ENCODE measurements at regions not wholly inside any gene's neighbourhood (a gene's known extent, or its start where the extent isn't known, plus 50 kb on each side); places are given as distances from the start of the nearest gene placed in this dataset.
"Not testable (repeated sequence)": the region's sequence is repeated elsewhere in the genome, so short reads cannot be mapped to it uniquely, and the experiment has no call there.

- ATAC-seq, result peak; percentile 9
- 69 to 75% methylated on average over 8 to 10 of the region's 10 CpGs for WGBS, 2 donors (ENCODE audit: low coverage in 1 of 2)
- no peak for TF ChIP-seq CTCF (IDR thresholded peaks at IDR 0.05)
- no peak for TF ChIP-seq POLR2AphosphoS5 (IDR thresholded peaks at IDR 0.05)
- TF ChIP-seq POLR2A (IDR thresholded peaks at IDR 0.05), result no peak
- no peak for TF ChIP-seq EP300 (IDR thresholded peaks at IDR 0.05)
- no peaks in the 10 kb centered on the region for H3K4me1 ChIP-seq
- no peak overlapping the region for H3K4me3 ChIP-seq
- H3K27ac ChIP-seq, result no peak overlapping the region
- H3K9me3 ChIP-seq, result peaks cover 0 to 66% (median 0%) of the 10 kb centered on the region in 3 donors
- H3K27me3 ChIP-seq, result peaks cover 39% of the 10 kb centered on the region
- H3K36me3 ChIP-seq, result no peaks in the 10 kb centered on the region
Measured at GRCh38 chr20:29876911-29877285, 1380.6 kb upstream of the DEFB115 start.

GRCh38 chr20:29877411-29878280 lies 1379.8 kb upstream of the DEFB115 start:
- not testable (repeated sequence) for H3K27ac ChIP-seq, H3K4me1 ChIP-seq, H3K36me3 ChIP-seq, ATAC-seq
- Histone ChIP-seq H3K9me3 (peaks cover 0 to 66% (median 0%) of the 10 kb centered on the region in 3 donors), H3K27me3 (peaks cover 39% of the 10 kb centered on the region), H3K4me3 (peak overlapping the region in 1 of 2 donors; percentile 25)
- WGBS, 2 donors (ENCODE audit: low coverage in 1 of 2), result 60 to 67% methylated on average over 23 to 28 of the region's 31 CpGs

- Histone ChIP-seq H3K27me3 (peaks cover 39% of the 10 kb centered on the region), H3K27ac (no peak overlapping the region), H3K4me3 (peak overlapping the region in 1 of 2 donors; percentile 25), H3K4me1 (no peaks in the 10 kb centered on the region), H3K9me3 (peaks cover 0 to 64% (median 0%) of the 10 kb centered on the region in 3 donors), H3K36me3 (no peaks in the 10 kb centered on the region)
- peak; percentile 43 for ATAC-seq
- TF ChIP-seq POLR2A (IDR thresholded peaks at IDR 0.05) (no peak), POLR2AphosphoS5 (IDR thresholded peaks at IDR 0.05) (no peak), CTCF (IDR thresholded peaks at IDR 0.05) (no peak), EP300 (IDR thresholded peaks at IDR 0.05) (no peak)
- 33 to 57% methylated on average over 12 to 17 of the region's 24 CpGs for WGBS, 2 donors (ENCODE audit: low coverage in 1 of 2)
Measured at GRCh38 chr20:29878281-29878741, 1379.2 kb upstream of the DEFB115 start.

GRCh38 chr20:29878777-29879442 lies 1378.6 kb upstream of the DEFB115 start:
- Histone ChIP-seq H3K27ac (no peak overlapping the region), H3K36me3 (no peaks in the 10 kb centered on the region), H3K4me3 (no peak overlapping the region), H3K4me1 (no peaks in the 10 kb centered on the region), H3K9me3 (peaks cover 0 to 58% (median 0%) of the 10 kb centered on the region in 3 donors), H3K27me3 (peaks cover 35% of the 10 kb centered on the region)
- WGBS, 2 donors (ENCODE audit: low coverage in 1 of 2), result 43 to 49% methylated on average over 3 to 8 of the region's 24 CpGs
- peak; percentile 25 for ATAC-seq
- TF ChIP-seq CTCF (IDR thresholded peaks at IDR 0.05), result no peak
- TF ChIP-seq EP300 (IDR thresholded peaks at IDR 0.05), result no peak
- TF ChIP-seq POLR2AphosphoS5 (IDR thresholded peaks at IDR 0.05), result no peak
- no peak for TF ChIP-seq POLR2A (IDR thresholded peaks at IDR 0.05)

- H3K4me1 ChIP-seq, H3K4me3 ChIP-seq, H3K36me3 ChIP-seq, H3K27ac ChIP-seq, ATAC-seq: not testable (repeated sequence)
- 77 to 80% methylated on average over 1 of the region's 1 CpG for WGBS, 2 donors (ENCODE audit: low coverage in 1 of 2)
- H3K9me3 ChIP-seq, result peaks cover 0 to 41% (median 3%) of the 10 kb centered on the region in 3 donors
- H3K27me3 ChIP-seq, result peaks cover 25% of the 10 kb centered on the region
Measured at GRCh38 chr20:29881107-29881506, 1376.4 kb upstream of the DEFB115 start.

GRCh38 chr20:29883514-29884219 lies 1373.8 kb upstream of the DEFB115 start:
- peaks cover 0 to 15% (median 3%) of the 10 kb centered on the region in 3 donors for H3K9me3 ChIP-seq
- H3K27me3 ChIP-seq, ATAC-seq, H3K4me3 ChIP-seq, H3K36me3 ChIP-seq, H3K4me1 ChIP-seq, H3K27ac ChIP-seq: not testable (repeated sequence)
- 73 to 74% methylated on average over 4 to 9 of the region's 13 CpGs for WGBS, 2 donors (ENCODE audit: low coverage in 1 of 2)

- not testable (repeated sequence) for H3K4me1 ChIP-seq, H3K27me3 ChIP-seq, H3K36me3 ChIP-seq, H3K27ac ChIP-seq, H3K9me3 ChIP-seq, ATAC-seq, H3K4me3 ChIP-seq
- 71 to 77% methylated on average over 2 to 3 of the region's 3 CpGs for WGBS, 2 donors (ENCODE audit: low coverage in 1 of 2)
Measured at GRCh38 chr20:29884322-29884721, 1373.1 kb upstream of the DEFB115 start.

- not testable (repeated sequence) for H3K27me3 ChIP-seq, H3K27ac ChIP-seq, H3K36me3 ChIP-seq, H3K9me3 ChIP-seq, H3K4me1 ChIP-seq, H3K4me3 ChIP-seq
- ATAC-seq, result peak; percentile 57
- 26 to 28% methylated on average over 2 to 3 of the region's 3 CpGs for WGBS, 2 donors (ENCODE audit: low coverage in 1 of 2)
Measured at GRCh38 chr20:29885282-29886185, 1371.9 kb upstream of the DEFB115 start.
